ENCODE measurements at regions not wholly inside any gene's neighbourhood (a gene's known extent, or its start where the extent isn't known, plus 50 kb on each side); places are given as distances from the start of the nearest gene placed in this dataset.
"Not testable (repeated sequence)": the region's sequence is repeated elsewhere in the genome, so short reads cannot be mapped to it uniquely, and the experiment has no call there.

- not testable (repeated sequence) for TF ChIP-seq CTCF (IDR thresholded peaks at IDR 0.05); SP1 (CRISPR knock-in tag; conservative IDR thresholded peaks at IDR 0.05); ATF3 (CRISPR knock-in tag; conservative IDR thresholded peaks at IDR 0.05); TEAD4 (CRISPR knock-in tag; IDR thresholded peaks at IDR 0.05); ATF6 (CRISPR knock-in tag; IDR thresholded peaks at IDR 0.05)
Observed at GRCh38 chr21:6126976-6127732, 4394.2 kb upstream of the TPTE start.

All from WTC11 (cell line).